Coronary artery (tissue), 2 donors: ENCODE measurements at regions not wholly inside any gene's neighbourhood (a gene's known extent, or its start where the extent isn't known, plus 50 kb on each side); places are given as distances from the start of the nearest gene placed in this dataset.

Experiments used
- DNase-seq: peaks from one replicate; pipeline ENCODE4 v3.0.0-alpha.2; 2017; ENCODE audit warnings: low spot score
- H3K27ac ChIP-seq, 2 donors: fragments of 200-600 bp; sonication (generic); one replicate each; pipeline ENCODE4 v1.5.1; 2016 to 2019
- H3K4me3 ChIP-seq: fragments of 200-600 bp; sonication (generic); 2 replicates; pipeline ENCODE4 v1.5.1; 2016; ENCODE audit warnings: mild to moderate bottlenecking, moderate library complexity
- CTCF ChIP-seq: fragments of 200-600 bp; sonication (generic); IDR thresholded peaks from one replicate; pipeline ENCODE4 v1.5.1; 2019; ENCODE audit warnings: antibody characterized with exemption

DNA sequence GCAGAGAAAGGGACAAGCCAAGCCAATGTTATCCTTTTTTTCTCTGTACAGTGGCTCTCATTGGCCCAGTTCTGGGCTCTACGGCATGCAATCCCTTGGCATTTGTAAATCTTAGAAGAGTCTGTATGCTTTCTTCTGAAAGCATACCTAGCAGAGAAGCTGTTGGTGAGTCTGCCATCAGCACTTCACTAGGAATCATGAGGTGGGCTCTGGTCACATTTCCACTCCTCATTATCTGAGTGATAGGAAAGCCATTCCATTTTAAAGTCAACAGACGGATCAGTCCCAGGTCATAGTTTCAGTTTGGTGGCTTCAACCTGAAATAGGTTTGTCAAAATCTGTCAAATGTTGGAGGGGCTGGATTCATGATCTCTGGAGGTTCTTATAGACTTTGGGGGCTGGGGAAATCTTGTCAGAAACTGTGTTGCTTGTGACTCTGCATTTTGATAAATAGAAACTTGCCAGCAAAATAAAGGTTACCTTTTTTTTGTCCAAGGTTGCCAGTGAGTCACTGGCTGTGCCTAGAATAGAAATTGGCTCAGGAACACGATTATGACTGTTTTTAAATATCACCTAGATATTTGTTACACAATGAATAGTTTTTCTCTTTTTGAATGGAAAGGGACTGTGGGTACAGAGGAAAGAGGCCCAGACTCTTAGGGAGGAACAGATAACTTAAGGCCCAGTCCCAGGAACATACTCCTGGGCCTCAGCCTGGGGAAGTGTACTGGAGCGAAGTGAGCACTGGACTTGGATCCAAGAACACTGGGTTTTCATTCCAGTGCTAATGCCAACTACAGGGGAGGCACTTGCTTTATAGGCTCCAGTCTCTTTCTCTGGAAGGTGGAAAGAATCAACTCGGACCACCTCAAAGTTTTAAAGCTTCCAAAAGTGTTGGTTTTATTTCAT, 183.1 kb downstream of the NMUR2 start:
- H3K4me3 ChIP-seq = no peak overlapping the region
- H3K27ac ChIP-seq = peak overlapping the region; percentile 29 to 32
- TF ChIP-seq CTCF = no peak
- DNase-seq = no peak

- TF ChIP-seq CTCF = no peak
- no peak for DNase-seq
Observed at GRCh38 chr5:152218694-152219093, 186.4 kb downstream of the NMUR2 start.

GRCh38 chr5:152205804-152206203, 199.3 kb downstream of the NMUR2 start:
- no peak for TF ChIP-seq CTCF
- no peak overlapping the region for H3K4me3 ChIP-seq
- no peak for DNase-seq

More at GRCh38 chr5:152218694-152219093, 186.4 kb downstream of the NMUR2 start:
- H3K27ac ChIP-seq = no peak overlapping the region
- no peak overlapping the region for H3K4me3 ChIP-seq

DNA sequence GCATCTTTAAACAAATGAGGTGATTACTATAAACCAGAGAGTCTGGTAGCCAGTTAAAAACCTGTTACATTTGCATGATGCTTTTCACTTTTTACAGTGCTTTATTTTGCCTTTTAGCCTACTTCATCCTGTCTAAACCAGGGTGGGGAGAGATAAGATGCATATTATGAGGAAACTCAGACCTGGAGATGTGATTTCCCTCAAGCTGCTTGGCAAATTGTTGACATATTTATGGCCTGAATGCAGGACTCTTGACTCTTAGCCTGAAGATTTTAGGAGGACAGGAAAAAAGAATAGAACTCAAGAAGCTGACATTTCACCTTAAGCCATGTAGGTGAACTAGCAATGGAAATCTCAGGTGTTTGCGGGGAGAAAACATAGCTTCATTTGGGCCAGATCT, 202.8 kb downstream of the NMUR2 start:
- no peak for TF ChIP-seq CTCF
- H3K27ac ChIP-seq = no peak overlapping the region
- DNase-seq = no peak
- no peak overlapping the region for H3K4me3 ChIP-seq

More at GRCh38 chr5:152205804-152206203, 199.3 kb downstream of the NMUR2 start:
- H3K27ac ChIP-seq = no peak overlapping the region

- Histone ChIP-seq H3K27ac (no peak overlapping the region), H3K4me3 (no peak overlapping the region)
- no peak for TF ChIP-seq CTCF
- DNase-seq = no peak
Observed at GRCh38 chr5:152193391-152194107, 211.5 kb downstream of the NMUR2 start.

GRCh38 chr5:152188251-152188650, 216.8 kb downstream of the NMUR2 start:
- TF ChIP-seq CTCF = no peak
- Histone ChIP-seq H3K27ac (no peak overlapping the region), H3K4me3 (no peak overlapping the region)
- no peak for DNase-seq
